Brain microvascular endothelial cell (primary cell): ENCODE measurements at regions not wholly inside any gene's neighbourhood (a gene's known extent, or its start where the extent isn't known, plus 50 kb on each side); places are given as distances from the start of the nearest gene placed in this dataset.
"Not testable (repeated sequence)": the region's sequence is repeated elsewhere in the genome, so short reads cannot be mapped to it uniquely, and the experiment has no call there.

Source experiments
- DNase-seq: peaks from one replicate; pipeline ENCODE4 v3.0.0-alpha.2; 2020
- H3K27ac ChIP-seq: fragments of 250-450 bp; sonication (Bioruptor Pico); 2 replicates; pipeline ENCODE4 v1.5.1; 2020; ENCODE audit warnings: mild to moderate bottlenecking, moderate library complexity
- H3K27me3 ChIP-seq: fragments of 250-450 bp; sonication (Bioruptor Pico); replicated peaks from 2 replicates; pipeline ENCODE4 v1.5.1; 2020; ENCODE audit warnings: mild to moderate bottlenecking
- H3K36me3 ChIP-seq: fragments of 250-450 bp; sonication (Bioruptor Pico); replicated peaks from 2 replicates; pipeline ENCODE4 v1.5.1; 2020; ENCODE audit warnings: mild to moderate bottlenecking
- H3K4me3 ChIP-seq: 2 replicates; pipeline ENCODE4 v1.5.1; 2011; ENCODE audit warnings: low read depth, mild to moderate bottlenecking, control low read depth, low read length, moderate library complexity
- in situ Hi-C: cut with HindIII; loops from 2 replicates; pipeline ENCODE4 v1.10.0; 2017; ENCODE audit warnings: low sequenced_read_pairs, low pct_ligation_motif_present
- TF ChIP-seq, protein P1 (sequence below): IDR thresholded peaks from 2 replicates; pipeline ENCODE4 v1.5.1; 2011; ENCODE audit warnings: low read depth, mild to moderate bottlenecking, moderate library complexity, low read length, control low read depth, inconsistent platforms; ENCODE audit errors: missing control alignments

- Histone ChIP-seq H3K4me3 (no peak overlapping the region), H3K27ac (no peak overlapping the region), H3K27me3 (no peaks in the 10 kb centered on the region), H3K36me3 (no peaks in the 10 kb centered on the region)
- TF ChIP-seq, protein P1, sequence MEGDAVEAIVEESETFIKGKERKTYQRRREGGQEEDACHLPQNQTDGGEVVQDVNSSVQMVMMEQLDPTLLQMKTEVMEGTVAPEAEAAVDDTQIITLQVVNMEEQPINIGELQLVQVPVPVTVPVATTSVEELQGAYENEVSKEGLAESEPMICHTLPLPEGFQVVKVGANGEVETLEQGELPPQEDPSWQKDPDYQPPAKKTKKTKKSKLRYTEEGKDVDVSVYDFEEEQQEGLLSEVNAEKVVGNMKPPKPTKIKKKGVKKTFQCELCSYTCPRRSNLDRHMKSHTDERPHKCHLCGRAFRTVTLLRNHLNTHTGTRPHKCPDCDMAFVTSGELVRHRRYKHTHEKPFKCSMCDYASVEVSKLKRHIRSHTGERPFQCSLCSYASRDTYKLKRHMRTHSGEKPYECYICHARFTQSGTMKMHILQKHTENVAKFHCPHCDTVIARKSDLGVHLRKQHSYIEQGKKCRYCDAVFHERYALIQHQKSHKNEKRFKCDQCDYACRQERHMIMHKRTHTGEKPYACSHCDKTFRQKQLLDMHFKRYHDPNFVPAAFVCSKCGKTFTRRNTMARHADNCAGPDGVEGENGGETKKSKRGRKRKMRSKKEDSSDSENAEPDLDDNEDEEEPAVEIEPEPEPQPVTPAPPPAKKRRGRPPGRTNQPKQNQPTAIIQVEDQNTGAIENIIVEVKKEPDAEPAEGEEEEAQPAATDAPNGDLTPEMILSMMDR: no peak
- in situ Hi-C loops: no loop called here
- no peak for DNase-seq
Observed at GRCh38 chr4:147284935-147285334, 196.0 kb upstream of the EDNRA start.

DNA sequence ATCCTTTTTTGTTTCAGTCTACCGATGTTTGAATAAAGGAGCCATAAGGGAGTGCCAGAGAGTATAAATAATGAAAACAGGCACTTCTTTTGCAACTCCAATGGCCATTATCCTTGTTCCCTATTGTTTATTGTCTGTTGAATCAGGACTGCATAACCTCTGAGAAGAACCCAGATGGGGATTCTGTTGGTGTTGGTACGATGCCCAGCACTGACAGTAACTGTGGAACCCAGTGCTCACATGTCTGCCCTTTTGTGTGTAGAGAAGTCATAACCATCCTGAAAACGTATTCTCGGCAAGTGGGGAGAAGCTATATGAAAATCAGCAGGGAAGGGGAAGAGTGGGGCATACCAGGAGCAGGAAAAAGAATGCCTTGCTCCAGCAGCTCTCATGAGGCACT, 195.1 kb upstream of the EDNRA start:
- no peak for DNase-seq
- in situ Hi-C loops: no loop called here
- TF ChIP-seq, protein P1: no peak
- no peak overlapping the region for H3K4me3 ChIP-seq
- no peak overlapping the region for H3K27ac ChIP-seq
- no peaks in the 10 kb centered on the region for H3K27me3 ChIP-seq
- H3K36me3 ChIP-seq: no peaks in the 10 kb centered on the region

GRCh38 chr4:147286846-147287587, 193.9 kb upstream of the EDNRA start:
- Histone ChIP-seq H3K4me3 (no peak overlapping the region), H3K27ac (no peak overlapping the region), H3K27me3 (no peaks in the 10 kb centered on the region), H3K36me3 (no peaks in the 10 kb centered on the region)
- no peak for DNase-seq
- TF ChIP-seq, protein P1: no peak
- in situ Hi-C loops: no loop called here

DNA sequence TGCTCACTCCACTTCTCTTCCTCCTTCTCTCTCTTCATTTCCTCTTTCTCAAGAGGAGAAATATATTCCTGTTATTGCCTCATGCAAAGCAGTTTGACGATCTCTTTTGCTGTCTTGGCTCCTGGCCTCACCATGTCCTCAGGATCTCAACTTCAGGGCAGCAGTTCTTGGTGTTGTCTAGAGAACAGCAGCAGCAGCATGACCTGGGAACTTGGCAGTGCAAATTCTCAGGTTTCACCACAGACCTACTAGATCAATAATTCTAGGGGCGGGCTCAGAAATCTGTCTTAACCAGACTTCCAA, 193.4 kb upstream of the EDNRA start:
- no peak overlapping the region for H3K27ac ChIP-seq
- no peaks in the 10 kb centered on the region for H3K27me3 ChIP-seq
- TF ChIP-seq, protein P1: no peak
- DNase-seq: no peak
- in situ Hi-C loops: no loop called here
- H3K4me3 ChIP-seq: no peak overlapping the region
- H3K36me3 ChIP-seq: no peaks in the 10 kb centered on the region

DNA sequence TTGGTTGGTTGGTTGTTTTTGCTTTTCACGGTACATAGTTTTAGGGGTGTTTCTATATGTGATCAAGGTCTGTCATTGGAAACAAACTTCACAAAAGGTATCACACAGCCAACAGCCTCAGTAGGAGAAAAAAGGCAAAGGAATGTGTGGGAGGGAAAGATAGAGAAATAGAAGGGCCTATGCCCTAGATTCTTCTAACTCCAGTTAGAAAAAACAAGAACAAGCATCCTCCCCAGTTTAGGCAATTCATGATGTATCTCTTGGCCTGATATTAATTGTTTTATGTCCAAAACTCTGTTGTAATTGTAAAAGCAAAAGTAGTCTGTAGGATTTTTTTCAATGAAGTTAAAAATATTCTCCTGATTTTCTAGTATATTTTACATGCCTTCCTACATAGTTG, 192.4 kb upstream of the EDNRA start:
- H3K27ac ChIP-seq: no peak overlapping the region
- no peak overlapping the region for H3K4me3 ChIP-seq
- no peak for DNase-seq
- in situ Hi-C loops: no loop called here
- H3K36me3 ChIP-seq: no peaks in the 10 kb centered on the region
- H3K27me3 ChIP-seq: no peaks in the 10 kb centered on the region
- TF ChIP-seq, protein P1: no peak

DNA sequence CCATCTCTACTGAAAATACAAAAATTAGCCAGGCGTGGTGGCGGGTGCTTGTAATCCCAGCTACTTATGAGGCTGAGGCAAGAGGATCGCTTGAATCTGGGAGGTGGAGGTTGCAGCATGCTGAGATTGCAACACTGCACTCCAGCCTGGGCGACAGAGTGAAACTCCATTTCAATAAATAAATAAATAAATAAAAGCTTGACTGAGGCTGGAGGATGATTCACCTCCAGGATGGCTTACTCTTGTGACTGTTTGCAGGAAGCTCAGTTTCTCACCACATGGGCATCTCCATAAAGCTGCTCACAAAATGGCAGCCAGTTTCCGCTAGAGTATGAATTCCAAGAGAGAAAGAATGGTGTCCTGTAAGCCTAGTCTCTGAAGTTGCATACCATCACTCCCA, 191.7 kb upstream of the EDNRA start:
- in situ Hi-C loops: no loop called here

GRCh38 chr4:147292604-147293313, 188.1 kb upstream of the EDNRA start:
- H3K36me3 ChIP-seq, H3K27me3 ChIP-seq, H3K27ac ChIP-seq, H3K4me3 ChIP-seq, in situ Hi-C loops: not testable (repeated sequence)
- peak; percentile 18 for DNase-seq

More for the DNA sequence above, 191.7 kb upstream of the EDNRA start:
- Histone ChIP-seq H3K36me3 (no peaks in the 10 kb centered on the region), H3K27ac (no peak overlapping the region), H3K4me3 (no peak overlapping the region), H3K27me3 (no peaks in the 10 kb centered on the region)
- DNase-seq: no peak
- TF ChIP-seq, protein P1: no peak

DNA sequence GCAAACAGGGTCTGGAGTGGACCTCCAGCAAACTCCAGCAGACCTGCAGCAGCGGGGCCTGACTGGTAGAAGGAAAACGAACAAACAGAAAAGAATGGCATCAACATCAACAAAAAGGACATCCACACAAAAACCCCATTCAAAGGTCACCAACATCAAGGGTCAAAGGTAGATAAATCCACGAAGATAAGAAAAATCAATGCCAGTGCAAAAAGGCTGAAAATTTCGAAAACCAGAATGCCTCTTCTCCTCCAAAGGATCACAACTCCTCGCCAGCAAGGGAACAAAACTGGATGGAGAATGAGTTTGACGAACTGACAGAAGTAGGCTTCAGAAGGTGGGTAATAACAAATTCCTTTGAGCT, 187.6 kb upstream of the EDNRA start:
- H3K36me3 ChIP-seq, H3K27ac ChIP-seq, DNase-seq, in situ Hi-C loops, H3K27me3 ChIP-seq, H3K4me3 ChIP-seq: not testable (repeated sequence)
